Nucleus accumbens (tissue), 56 donors: ENCODE measurements at regions not wholly inside any gene's neighbourhood (a gene's known extent, or its start where the extent isn't known, plus 50 kb on each side); places are given as distances from the start of the nearest gene placed in this dataset.
A peak's percentile ranks its signal among the peaks of the same experiment; 100 is the strongest.
"Not testable (repeated sequence)": the region's sequence is repeated elsewhere in the genome, so short reads cannot be mapped to it uniquely, and the experiment has no call there.

Source experiments
- DNase-seq, 56 donors: peaks; one replicate each; lab custom pipeline; 2025; lab: John Stamatoyannopoulos, UW

- DNase-seq, result no peak
These were observed 78.7 kb upstream of the PNPT1 start for GRCh38 chr2:55772109-55772980.

DNA sequence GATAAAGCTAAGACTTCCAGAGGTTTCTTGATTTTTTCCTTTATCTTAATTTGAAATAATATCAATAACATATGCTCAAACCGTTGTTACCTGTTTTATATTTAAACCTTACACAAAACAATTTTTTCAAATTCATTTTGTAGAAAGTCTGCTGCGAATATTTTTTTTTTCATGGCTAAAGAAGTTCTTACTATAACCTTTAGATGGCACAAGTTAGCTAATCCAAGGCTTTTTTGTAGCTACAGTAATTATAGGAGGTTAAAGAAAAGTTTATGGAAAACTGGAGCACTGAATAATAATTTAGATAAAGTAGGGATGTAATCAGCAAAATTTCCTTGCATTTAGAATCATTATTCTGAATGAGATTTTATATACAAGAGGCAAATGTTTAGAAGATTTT lies 78.0 kb upstream of the PNPT1 start:
- no peak for DNase-seq

DNA sequence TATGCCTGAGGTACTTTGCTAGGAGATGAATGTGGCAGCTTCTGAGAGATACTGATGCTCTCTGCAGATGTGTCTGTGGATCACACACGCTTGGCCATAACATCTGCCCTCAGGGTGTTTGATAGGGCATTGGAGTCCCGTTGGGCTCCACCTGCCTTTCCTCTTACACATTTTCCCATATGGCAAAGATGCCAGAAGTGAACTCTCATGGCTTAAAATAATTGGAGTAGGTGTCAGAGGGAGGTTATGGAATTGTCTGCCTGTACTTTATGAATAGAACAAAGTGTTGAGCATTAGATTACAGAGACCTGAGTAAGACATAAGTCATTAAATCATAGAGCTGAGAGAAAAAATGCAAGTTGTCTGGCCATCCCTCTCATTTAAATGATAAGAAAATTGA lies 75.3 kb upstream of the PNPT1 start:
- peak in 1 of 56 donors; percentile 1 for DNase-seq

GRCh38 chr2:55766947-55767346 lies 73.3 kb upstream of the PNPT1 start:
- no peak for DNase-seq

GRCh38 chr2:55765708-55766107 lies 72.1 kb upstream of the PNPT1 start:
- DNase-seq, result not testable (repeated sequence)

DNA sequence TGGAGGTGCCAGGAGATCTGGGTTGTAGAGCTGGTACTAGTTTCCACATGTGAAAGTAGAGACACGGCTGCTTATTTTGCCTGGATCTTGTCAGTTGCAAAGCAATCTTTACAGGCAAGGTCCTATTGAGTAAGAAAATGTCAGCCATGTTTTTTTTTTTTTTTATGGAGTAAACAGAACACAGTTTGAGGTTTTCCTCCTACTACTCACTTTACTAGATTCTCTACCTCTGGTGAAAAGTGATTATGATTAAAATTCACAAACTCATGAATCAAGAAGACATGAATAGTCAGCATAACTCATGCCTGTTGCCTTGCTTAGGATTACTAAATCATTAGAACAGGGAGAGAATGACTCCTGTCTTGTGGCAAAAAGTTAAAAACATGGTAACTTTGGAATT lies 70.1 kb upstream of the PNPT1 start:
- DNase-seq, result no peak

DNA sequence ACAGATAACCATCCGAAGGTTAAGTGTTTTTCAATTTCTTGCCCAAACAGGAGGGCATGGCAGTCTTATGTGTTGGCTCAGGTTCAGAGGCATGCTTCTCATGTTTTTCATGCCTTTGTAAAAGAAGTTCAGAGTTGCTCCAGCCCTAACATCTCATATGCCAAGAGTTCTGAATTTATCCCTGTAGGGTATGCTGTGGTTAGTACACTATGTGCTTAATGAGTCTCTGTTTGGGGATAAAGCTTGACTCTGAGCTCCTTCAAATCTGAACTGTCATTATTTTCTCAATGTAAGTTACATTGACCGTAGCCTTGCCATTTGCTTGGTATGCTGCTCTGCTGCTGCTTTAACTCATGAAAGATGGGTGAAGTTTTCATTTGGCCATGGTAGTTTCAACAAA lies 67.9 kb upstream of the PNPT1 start:
- DNase-seq, result no peak

- no peak for DNase-seq
These were observed 67.4 kb upstream of the PNPT1 start for GRCh38 chr2:55761024-55761423.

GRCh38 chr2:55760125-55760524 lies 66.5 kb upstream of the PNPT1 start:
- no peak for DNase-seq

DNA sequence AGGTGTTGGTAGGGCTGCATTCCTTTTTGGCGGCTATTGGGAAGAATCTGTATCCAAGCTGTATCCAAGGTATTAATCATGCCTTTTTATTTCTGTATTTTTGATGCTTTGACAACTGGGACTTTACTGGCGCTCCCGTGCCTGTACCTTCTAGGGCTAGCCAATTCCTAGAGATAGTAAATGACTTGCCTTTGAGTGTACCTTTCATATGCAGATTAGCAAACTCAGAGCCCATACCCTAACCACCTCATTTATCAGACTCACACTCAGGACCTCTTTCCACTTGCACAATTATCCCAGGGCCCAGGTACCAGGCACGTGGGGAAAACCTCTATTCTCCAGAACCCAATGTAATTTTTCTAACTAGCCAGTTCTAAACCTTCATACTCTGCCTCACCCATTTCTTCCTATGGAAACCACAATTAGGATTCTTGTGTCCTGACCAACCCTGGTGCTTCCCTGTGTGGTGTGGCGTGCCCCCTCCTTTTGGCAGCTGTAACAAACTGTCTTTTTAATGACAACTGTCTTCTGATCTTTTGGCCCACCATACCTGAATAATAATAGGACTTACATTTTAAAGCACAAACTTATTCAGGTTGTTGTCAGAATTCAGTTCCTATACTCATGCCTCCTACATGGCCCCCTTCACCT lies 65.8 kb upstream of the PNPT1 start:
- no peak for DNase-seq

DNA sequence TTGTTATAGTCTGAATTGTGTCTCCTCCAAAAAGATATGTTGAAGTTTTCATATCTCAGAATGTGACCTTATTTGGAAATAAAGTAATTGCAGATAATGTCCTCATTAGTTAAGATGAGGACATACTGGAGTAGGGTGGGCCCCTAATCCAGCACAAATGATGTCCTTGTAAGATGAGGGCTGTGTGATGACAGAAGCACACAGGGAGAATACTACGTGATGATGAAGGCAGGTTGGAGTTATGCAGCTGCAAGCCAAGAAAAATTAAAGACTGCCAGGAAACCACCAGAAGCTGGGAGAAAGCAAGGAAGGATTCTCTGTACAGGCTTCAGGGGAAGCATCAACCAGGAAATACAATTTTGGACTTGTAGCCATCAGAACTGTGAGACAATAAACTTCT lies 58.3 kb upstream of the PNPT1 start:
- DNase-seq, result no peak

DNA sequence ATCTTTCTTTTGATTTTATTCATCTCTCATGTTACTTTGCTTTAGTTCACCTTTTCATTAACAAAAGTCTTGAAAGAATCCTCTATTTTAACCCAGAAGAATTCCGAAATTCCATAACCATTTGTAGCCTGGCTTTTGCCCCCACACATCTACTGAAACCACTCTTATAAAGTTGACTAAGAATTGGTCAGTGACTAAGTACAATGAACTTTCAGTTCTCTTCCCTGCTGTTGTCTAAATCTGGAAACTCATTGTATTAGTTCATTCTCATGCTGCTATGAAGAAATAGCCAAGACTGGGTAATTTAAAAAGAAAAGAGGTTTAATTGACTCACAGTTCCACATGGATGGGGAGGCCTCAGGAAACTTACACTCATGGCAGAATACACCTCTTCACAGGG lies 49.9 kb upstream of the PNPT1 start:
- DNase-seq, result no peak
